GM12878 (cell line): ENCODE measurements at regions not wholly inside any gene's neighbourhood (a gene's known extent, or its start where the extent isn't known, plus 50 kb on each side); places are given as distances from the start of the nearest gene placed in this dataset.

ENCODE experiments used
- ATAC-seq: fragments of 200-7000 bp; cut with Tn5 transposase; 3 replicates; pipeline ENCODE4 v1.9.1; 2020; ENCODE audit warnings: mild to moderate bottlenecking, moderate library complexity
- BruUV-seq: library from RNA; stranded (reverse); fragments of 400-500 nt; replicated peaks from 2 replicates; lab custom pipeline; 2021; lab: Mats Ljungman, UMichigan
- CTCF ChIA-PET: fragments of 300-600 bp; sonication (Branson Sonifier 250); formaldehyde crosslinking; extraction: SDS; loops from one replicate; lab custom pipeline; 2021; ENCODE audit warnings: inconsistent platforms; lab: Yijun Ruan, JAX
- POLR2A ChIA-PET: fragments of 350-600 bp; formaldehyde crosslinking; extraction: SDS; loops from one replicate; lab custom pipeline; 2021; ENCODE audit warnings: inconsistent platforms; lab: Charles Lee
- RAD21 ChIA-PET: fragments of 300-600 bp; sonication (Branson Sonifier 250); formaldehyde crosslinking; loops from one replicate; lab custom pipeline; 2023; ENCODE audit warnings: antibody characterized with exemption; ENCODE audit not compliant: unreplicated experiment; lab: Charles Lee
- SMC1A ChIA-PET: fragments of 300-600 bp; sonication (Branson Sonifier 250); formaldehyde crosslinking; loops from one replicate; lab custom pipeline; 2023; ENCODE audit not compliant: unreplicated experiment, uncharacterized antibody; lab: Charles Lee
- DNase-seq: peaks from one replicate; pipeline ENCODE4 v3.0.0-alpha.2; 2011; ENCODE audit warnings: low read depth, low spot score
- FAIRE-seq: peaks from 3 replicates; lab custom pipeline; 2011; peaks lifted over from hg19 to GRCh38; lab: Jason Lieb, UNC
- H2AFZ ChIP-seq: 2 replicates; pipeline ENCODE4 v1.6.0; 2011; ENCODE audit warnings: low read depth, low read length, control low read depth; ENCODE audit not compliant: control insufficient read depth
- H3K27ac ChIP-seq: 2 replicates; pipeline ENCODE4 v1.5.1; 2011; ENCODE audit warnings: control low read depth; ENCODE audit not compliant: control insufficient read depth, insufficient read depth
- H3K27me3 ChIP-seq, 2 experiments: replicated peaks in 1 of 2; 2 replicates each; pipeline versions ENCODE4 v1.6.0 to v1.6.1; 2011; ENCODE audit warnings: low read length in 1 of 2; ENCODE audit not compliant: control insufficient read depth in 2 of 2, insufficient read depth in 2 of 2
- H3K36me3 ChIP-seq, 2 experiments: 2 replicates each; pipeline ENCODE4 v1.5.1; 2011; ENCODE audit warnings: low read length in 1 of 2; ENCODE audit not compliant: control insufficient read depth in 2 of 2, insufficient read depth in 2 of 2
- H3K4me1 ChIP-seq: 2 replicates; pipeline ENCODE4 v1.6.1; 2011; ENCODE audit warnings: mild to moderate bottlenecking, low read length, moderate library complexity, mixed read lengths; ENCODE audit not compliant: control insufficient read depth, insufficient read depth
- H3K4me2 ChIP-seq: 2 replicates; pipeline ENCODE4 v1.6.0; 2011; ENCODE audit warnings: control low read depth; ENCODE audit not compliant: control insufficient read depth, insufficient read depth
- H3K4me3 ChIP-seq: fragments of 200-600 bp; sonication (generic); 2 replicates; pipeline ENCODE4 v1.5.1; 2016
- H3K79me2 ChIP-seq: 2 replicates; pipeline ENCODE4 v1.6.0; 2011; ENCODE audit warnings: low read length; ENCODE audit not compliant: control insufficient read depth, insufficient read depth
- H3K9ac ChIP-seq: 2 replicates; pipeline ENCODE4 v1.8.0; 2011; ENCODE audit warnings: low read length, control low read depth, mixed read lengths; ENCODE audit not compliant: control insufficient read depth, insufficient read depth
- H3K9me3 ChIP-seq: replicated peaks from 3 replicates; pipeline ENCODE4 v1.5.1; 2011; ENCODE audit warnings: mild to moderate bottlenecking, low read length; ENCODE audit not compliant: control insufficient read depth, insufficient read depth
- H4K20me1 ChIP-seq: 2 replicates; pipeline ENCODE4 v1.6.0; 2011; ENCODE audit not compliant: control insufficient read depth, insufficient read depth
- EGR1 ChIP-seq, 2 experiments: IDR thresholded peaks; 1 replicate in 1 of 2; 2 replicates in 1 of 2; pipeline ENCODE4 v1.6.1; 2011 to 2012; ENCODE audit warnings: low read depth in 2 of 2, low read length in 2 of 2, borderline replicate concordance in 1 of 2, mild to moderate bottlenecking in 1 of 2, moderate library complexity in 1 of 2
- NFYB ChIP-seq: IDR thresholded peaks from 2 replicates; pipeline ENCODE4 v1.6.1; 2011; ENCODE audit warnings: low read depth, mild to moderate bottlenecking, low read length, improper control_type of control experiment, moderate library complexity; ENCODE audit not compliant: insufficient read depth
- SMAD5 ChIP-seq: IDR thresholded peaks from 2 replicates; pipeline ENCODE4 v1.6.1; 2016; ENCODE audit warnings: antibody characterized with exemption, low read depth
- TCF12 ChIP-seq: IDR thresholded peaks from 2 replicates; pipeline ENCODE4 v1.6.1; 2011; ENCODE audit warnings: low read depth, mild to moderate bottlenecking, low read length
- WGBS: methylation state at CpG from one replicate; pipeline ENCODE4 v1.1.6; 2016; ENCODE audit warnings: low lambda C conversion rate; ENCODE audit not compliant: insufficient replicate concordance, insufficient coverage; ENCODE audit errors: missing lambda C conversion rate; 5-methylcytosine and 5-hydroxymethylcytosine counted together
- in situ Hi-C: fragments of 300-500 bp; cut with MboI; formaldehyde crosslinking; loops from 9 replicates; pipeline ENCODE4 v1.14.3; 2018; ENCODE audit warnings: mixed read lengths
- intact Hi-C: fragments of 100-400 bp; cut with micrococcal nuclease; formaldehyde crosslinking; loops from one replicate; pipeline ENCODE4 v1.14.2; 2022; ENCODE audit not compliant: unreplicated experiment
- TF ChIP-seq, protein P1 (sequence below): fragments of 450-650 bp; IDR thresholded peaks from 2 replicates; pipeline ENCODE4 v1.6.1; 2017; ENCODE audit warnings: antibody characterized with exemption, mild to moderate bottlenecking, moderate library complexity
- TF ChIP-seq, protein P2 (sequence below): fragments of 450-650 bp; conservative IDR thresholded peaks from 2 replicates; pipeline ENCODE4 v1.6.1; 2017; ENCODE audit warnings: mild to moderate bottlenecking, moderate library complexity
- TF ChIP-seq, protein P3 (sequence below): IDR thresholded peaks from 2 replicates; pipeline ENCODE4 v1.6.1; 2012; ENCODE audit warnings: low read depth, low read length, improper control_type of control experiment

DNA sequence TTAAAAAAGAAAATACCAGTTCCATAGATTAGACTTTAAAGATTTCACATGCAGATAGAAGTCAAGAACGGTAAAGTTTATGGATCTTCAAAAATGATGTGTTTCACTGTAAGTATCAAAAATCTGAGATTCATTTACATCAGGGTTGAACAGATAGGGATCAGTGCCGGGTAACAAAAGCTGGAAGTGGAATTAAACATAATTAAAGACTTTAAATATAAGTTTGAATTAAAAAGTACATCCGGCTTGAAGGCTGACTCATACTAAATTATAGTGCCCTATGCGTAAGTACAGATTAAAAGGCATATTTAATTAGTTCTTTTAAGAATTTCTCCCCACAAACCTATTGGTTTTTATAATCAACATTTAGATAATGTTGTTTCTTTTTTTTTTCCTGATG, 312.7 kb downstream of the PRL start:
- 72% methylated on average over 4 of the region's 4 CpGs for WGBS

More for the DNA sequence above, 312.7 kb downstream of the PRL start:
- H3K27ac ChIP-seq, result no peak overlapping the region
- no peak overlapping the region for H3K4me3 ChIP-seq
- intact Hi-C loops (no loop called here), in situ Hi-C loops (no loop called here)
- H3K79me2 ChIP-seq, result no peaks in the 10 kb centered on the region
- no peak for TF ChIP-seq NFYB
- TF ChIP-seq, protein P1, sequence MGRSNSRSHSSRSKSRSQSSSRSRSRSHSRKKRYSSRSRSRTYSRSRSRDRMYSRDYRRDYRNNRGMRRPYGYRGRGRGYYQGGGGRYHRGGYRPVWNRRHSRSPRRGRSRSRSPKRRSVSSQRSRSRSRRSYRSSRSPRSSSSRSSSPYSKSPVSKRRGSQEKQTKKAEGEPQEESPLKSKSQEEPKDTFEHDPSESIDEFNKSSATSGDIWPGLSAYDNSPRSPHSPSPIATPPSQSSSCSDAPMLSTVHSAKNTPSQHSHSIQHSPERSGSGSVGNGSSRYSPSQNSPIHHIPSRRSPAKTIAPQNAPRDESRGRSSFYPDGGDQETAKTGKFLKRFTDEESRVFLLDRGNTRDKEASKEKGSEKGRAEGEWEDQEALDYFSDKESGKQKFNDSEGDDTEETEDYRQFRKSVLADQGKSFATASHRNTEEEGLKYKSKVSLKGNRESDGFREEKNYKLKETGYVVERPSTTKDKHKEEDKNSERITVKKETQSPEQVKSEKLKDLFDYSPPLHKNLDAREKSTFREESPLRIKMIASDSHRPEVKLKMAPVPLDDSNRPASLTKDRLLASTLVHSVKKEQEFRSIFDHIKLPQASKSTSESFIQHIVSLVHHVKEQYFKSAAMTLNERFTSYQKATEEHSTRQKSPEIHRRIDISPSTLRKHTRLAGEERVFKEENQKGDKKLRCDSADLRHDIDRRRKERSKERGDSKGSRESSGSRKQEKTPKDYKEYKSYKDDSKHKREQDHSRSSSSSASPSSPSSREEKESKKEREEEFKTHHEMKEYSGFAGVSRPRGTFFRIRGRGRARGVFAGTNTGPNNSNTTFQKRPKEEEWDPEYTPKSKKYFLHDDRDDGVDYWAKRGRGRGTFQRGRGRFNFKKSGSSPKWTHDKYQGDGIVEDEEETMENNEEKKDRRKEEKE, result no peak
- TF ChIP-seq, protein P2, sequence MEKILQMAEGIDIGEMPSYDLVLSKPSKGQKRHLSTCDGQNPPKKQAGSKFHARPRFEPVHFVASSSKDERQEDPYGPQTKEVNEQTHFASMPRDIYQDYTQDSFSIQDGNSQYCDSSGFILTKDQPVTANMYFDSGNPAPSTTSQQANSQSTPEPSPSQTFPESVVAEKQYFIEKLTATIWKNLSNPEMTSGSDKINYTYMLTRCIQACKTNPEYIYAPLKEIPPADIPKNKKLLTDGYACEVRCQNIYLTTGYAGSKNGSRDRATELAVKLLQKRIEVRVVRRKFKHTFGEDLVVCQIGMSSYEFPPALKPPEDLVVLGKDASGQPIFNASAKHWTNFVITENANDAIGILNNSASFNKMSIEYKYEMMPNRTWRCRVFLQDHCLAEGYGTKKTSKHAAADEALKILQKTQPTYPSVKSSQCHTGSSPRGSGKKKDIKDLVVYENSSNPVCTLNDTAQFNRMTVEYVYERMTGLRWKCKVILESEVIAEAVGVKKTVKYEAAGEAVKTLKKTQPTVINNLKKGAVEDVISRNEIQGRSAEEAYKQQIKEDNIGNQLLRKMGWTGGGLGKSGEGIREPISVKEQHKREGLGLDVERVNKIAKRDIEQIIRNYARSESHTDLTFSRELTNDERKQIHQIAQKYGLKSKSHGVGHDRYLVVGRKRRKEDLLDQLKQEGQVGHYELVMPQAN, result no peak
- TF ChIP-seq, protein P3, sequence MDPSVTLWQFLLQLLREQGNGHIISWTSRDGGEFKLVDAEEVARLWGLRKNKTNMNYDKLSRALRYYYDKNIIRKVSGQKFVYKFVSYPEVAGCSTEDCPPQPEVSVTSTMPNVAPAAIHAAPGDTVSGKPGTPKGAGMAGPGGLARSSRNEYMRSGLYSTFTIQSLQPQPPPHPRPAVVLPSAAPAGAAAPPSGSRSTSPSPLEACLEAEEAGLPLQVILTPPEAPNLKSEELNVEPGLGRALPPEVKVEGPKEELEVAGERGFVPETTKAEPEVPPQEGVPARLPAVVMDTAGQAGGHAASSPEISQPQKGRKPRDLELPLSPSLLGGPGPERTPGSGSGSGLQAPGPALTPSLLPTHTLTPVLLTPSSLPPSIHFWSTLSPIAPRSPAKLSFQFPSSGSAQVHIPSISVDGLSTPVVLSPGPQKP, result no peak
- TF ChIP-seq SMAD5, result no peak
- no peak for TF ChIP-seq TCF12
- no peak for TF ChIP-seq EGR1 (IDR thresholded peaks at IDR 0.05; ENCODE audit: borderline replicate concordance in 1 of 2, low read depth in 2 of 2, low read length in 2 of 2)
- ChIA-PET RAD21 (interaction anchor here (0.6 kb wide), 1 partner anchor 303 kb away, joined by 3 read pairs; no protein-coding TSS in a partner anchor), CTCF (no interaction called here), POLR2A (no interaction called here), SMC1A (interaction anchor here (0.9 kb wide), 1 partner anchor 13 kb away, joined by 5 read pairs; no protein-coding TSS in a partner anchor)
- no peak for FAIRE-seq
- no peaks in the 10 kb centered on the region for H3K27me3 ChIP-seq
- no peaks in the 10 kb centered on the region for H3K36me3 ChIP-seq
- H2AFZ ChIP-seq, result no peak overlapping the region
- H3K9ac ChIP-seq, result no peak overlapping the region
- H3K4me1 ChIP-seq, result 0 out of 2 replicates have a peak, but pooled peaks cover 2% of the 10 kb centered on the region
- H3K4me2 ChIP-seq, result no peak overlapping the region
- no peaks in the 10 kb centered on the region for H4K20me1 ChIP-seq
- no peak for ATAC-seq
- no TSS peak for BruUV-seq
- DNase-seq, result no peak
- H3K9me3 ChIP-seq, result no peaks in the 10 kb centered on the region; the same call in 1 of the 3 replicates
